HK-2 (cell line): ENCODE measurements at regions not wholly inside any gene's neighbourhood (a gene's known extent, or its start where the extent isn't known, plus 50 kb on each side); places are given as distances from the start of the nearest gene placed in this dataset.

ENCODE experiments used
- DNase-seq: peaks from one replicate; pipeline ENCODE4 v3.0.0-alpha.2; 2018; ENCODE audit not compliant: unreplicated experiment

DNA sequence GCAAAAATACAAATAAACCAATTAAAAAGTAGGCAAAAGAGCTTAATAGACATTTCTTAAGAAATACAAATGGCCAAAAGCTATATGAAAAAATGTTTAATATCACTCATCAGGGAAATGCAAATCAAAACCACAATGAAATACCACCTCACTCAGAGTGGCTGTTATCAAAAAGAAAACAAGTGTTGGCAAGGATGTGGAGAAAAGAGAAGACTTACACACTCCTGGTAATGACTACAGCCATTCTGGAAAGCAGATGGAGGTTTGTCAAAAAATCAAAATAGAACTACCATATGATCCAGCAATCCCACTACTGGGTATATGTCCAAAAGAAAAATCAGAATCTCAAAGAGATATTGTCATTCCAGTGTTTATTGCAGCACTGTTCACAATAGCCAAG lies 223.5 kb upstream of the SLC10A2 start:
- DNase-seq: no peak

- DNase-seq: no peak
These were observed 221.9 kb upstream of the SLC10A2 start for GRCh38 chr13:103288114-103288513.

- DNase-seq: no peak
These were observed 221.4 kb upstream of the SLC10A2 start for GRCh38 chr13:103287659-103288058.

DNA sequence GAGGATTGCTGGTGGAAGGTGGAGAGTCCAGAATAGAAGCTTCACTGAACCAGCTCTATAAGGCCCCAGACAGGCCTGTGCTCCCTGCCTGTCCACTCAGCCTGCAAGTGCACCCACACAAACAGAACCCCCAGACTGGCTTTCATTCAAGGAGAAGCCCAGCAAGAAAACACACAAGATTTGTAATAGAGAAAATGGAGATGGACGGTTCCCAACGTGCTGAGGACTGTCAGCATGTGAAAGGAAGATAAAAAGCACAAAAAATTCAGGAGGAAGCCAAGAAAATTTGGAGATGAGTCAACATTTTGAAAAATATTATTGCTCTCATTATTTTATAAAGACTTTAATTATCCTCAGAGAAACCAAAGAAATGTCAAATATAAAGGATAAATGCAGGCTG lies 218.2 kb upstream of the SLC10A2 start:
- DNase-seq: no peak

DNA sequence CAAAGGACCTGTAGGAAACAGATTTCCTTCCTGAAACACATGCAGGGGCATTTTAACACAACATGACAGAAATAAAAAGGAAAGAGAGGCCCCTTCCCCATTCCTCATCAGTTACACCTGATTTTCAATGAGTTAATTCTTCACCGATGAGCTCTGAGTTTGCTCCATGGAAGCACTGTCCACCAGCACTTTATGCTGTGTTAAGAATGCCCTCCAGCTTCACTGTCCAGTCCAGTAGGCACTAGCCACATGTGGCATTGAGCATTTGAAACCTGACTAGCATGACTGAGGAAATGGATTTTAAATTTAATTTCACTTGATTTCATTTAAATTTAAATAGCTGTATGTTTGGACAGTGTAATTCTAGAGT lies 217.2 kb upstream of the SLC10A2 start:
- DNase-seq: no peak

DNA sequence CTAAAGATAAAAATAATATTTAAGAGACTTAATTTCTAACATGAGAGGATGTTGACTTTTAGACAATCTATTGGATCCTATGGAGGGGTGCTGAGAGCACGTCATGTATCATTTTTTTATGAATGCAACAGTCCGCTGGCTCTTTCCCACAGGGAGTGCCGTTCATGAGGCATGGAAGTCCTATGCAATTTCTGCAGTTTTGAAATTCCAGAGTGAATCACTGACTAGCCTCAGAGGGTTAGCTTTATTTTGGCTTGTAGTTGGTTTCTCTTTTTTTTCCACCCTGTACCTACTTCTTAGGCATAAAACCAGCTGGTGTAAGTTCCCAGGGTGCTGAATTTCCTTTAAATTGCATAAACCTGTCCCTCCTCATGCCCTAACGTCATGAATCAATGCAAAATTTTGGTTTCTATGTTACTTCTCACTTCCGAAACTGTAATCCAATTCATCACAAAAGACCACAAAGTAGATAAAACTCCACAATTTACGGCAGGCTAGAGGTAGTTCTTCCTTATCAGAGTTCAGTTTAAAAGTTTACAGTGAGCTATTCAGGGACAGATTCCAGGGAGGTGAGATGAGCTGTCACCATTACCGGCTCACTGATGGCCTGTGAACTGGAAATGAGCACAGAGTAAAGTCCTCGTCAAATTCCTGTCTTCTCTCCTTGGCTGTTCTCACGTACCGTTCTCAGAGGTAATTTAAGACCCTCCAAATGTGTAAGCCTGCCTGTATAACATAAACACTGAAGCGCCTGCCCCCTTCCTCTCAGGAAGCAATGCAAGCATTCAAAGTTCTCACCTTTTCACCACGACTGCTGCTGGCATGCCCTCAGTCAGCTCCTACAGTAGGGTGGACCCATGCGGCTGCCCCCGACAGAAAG lies 216.6 kb upstream of the SLC10A2 start:
- DNase-seq: no peak

DNA sequence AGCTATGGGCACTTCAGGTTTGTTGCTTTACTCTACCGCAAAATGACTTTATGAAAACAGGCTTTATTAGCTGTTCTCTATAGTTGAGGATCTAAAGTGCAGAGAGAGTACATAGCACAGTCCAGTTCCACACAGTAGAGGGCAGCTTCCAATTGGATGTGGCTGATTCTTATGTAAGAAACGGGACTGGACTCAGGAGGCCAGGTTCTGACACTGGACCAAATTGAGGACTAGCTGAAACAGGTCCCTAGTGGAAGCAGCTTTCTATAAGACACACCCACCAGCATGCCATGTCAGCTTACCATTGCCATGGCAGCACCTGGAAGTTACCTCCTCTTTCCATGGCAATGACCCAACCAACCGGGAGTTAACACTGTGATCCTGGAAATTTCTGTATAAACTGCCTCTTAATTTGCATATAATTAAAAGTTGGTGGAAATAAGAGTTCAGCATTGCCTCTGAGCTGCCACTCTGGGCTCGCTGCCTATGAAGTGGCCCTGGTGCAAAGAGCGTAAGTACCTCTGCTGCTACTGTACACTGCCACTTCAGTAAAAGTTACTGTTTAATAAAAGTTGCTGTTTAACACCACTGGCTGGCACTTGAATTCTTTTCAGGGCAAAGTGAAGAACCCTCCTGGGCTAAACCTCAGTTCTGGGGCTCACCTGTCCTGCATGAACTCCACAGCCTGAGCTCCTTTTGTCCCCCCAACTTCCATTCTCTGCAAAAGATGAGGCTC lies 211.9 kb upstream of the SLC10A2 start:
- DNase-seq: no peak

DNA sequence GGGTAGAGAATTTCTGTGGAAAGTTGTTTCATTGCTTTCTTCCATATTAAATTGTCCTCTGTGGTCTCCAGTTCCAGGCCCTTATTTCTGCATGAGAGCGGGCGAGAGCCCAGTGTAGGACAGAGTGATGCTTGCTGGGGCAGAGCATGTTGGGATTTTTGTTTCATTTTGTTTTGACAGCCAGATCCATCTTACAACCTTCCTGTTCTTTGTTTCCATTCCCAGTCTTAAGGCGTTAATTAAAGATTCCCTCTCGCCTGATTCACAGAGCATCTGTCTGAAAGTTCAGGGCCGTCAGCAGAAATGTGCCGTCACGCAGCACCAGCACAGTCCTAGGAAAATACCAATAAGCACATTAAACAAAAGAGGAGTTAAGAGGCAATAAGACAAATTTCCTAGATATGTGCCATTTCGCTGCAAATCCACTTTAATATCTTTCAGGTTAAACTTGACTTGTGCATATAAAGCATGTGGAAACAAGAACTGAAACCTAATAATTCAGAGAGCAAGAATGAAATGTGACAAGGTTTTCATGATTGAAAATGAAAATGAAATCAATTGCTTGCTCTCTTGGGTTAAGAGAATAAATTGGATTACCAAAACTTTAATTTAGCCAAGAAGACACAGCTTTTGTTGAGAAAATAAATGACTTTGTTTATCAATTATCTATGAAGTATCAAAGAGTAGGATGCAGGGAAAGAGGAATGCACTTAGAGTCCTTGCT lies 210.7 kb upstream of the SLC10A2 start:
- DNase-seq: no peak

DNA sequence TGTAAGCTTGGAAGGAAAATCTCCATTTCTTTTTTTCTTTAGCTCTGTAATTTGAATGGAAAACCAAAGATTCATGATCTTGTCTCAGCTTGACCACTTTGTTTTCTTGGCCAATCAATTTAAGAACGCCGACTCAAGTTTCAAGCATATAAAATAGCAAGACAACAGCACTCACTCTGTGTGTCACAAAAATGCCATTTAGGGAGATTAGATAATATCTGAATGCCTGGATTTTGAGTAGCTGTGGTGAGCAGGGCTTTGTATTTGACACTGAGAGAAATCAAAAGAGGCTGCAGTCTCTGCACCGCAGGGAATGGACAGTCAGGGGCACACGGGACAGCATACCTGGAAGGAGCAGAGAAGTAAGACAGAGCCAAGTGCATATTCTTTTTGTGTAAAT lies 209.5 kb upstream of the SLC10A2 start:
- DNase-seq: no peak

DNA sequence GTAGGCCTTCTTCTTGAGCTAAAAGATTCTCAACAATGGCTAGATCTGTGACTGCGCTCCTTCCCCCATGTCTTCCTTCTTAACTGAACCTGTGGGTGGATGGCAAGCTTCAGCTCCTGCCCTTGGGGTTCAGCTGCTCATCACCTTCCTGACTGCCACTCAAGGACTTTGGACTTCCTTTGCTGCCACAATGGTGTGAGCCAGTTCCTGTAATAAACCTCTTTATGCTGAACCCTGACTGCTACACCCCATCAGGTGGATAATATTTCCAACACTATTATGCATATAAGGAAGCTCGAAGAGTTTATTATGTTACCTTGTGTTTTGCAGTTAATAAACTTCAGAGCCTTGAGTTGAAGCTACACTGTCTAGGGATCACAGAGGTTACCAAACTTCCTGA lies 208.9 kb upstream of the SLC10A2 start:
- no peak for DNase-seq

DNA sequence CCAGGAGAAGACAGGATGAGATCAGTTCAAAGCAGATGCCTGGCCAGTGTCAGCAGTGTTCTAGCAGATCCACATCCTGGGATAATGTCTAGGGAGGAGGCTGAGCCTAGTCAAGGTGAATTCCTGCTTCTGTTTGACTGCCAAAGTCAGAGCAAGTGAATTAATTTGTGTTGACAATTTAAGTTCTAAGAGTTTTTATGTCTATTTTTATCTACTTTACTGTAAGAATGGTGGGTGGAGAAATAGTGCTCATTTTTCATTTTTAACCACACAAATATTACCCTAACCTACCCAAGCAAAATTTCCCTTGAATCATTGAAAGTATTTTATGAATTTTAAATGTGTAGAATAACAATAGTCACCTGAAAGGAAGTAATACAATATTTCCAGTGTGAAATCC lies 207.6 kb upstream of the SLC10A2 start:
- DNase-seq: no peak

DNA sequence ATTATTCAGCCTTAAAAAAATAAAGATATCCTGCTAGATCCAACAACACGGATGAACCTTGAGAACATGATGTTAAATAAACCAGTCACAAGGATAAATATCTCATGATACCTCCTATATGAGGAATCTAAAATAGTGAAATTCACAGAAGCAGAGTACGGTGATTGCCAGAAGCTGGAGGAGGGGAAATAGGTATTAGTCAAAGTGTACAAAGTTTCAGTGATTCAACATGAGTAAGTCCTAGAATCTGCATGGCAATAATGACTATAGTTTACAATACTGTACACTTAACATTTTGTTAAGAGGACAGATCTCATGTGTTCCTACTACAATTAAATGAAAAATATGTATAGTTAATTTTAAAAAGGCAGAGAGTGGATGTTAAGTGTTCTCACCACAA lies 206.6 kb upstream of the SLC10A2 start:
- DNase-seq: no peak

DNA sequence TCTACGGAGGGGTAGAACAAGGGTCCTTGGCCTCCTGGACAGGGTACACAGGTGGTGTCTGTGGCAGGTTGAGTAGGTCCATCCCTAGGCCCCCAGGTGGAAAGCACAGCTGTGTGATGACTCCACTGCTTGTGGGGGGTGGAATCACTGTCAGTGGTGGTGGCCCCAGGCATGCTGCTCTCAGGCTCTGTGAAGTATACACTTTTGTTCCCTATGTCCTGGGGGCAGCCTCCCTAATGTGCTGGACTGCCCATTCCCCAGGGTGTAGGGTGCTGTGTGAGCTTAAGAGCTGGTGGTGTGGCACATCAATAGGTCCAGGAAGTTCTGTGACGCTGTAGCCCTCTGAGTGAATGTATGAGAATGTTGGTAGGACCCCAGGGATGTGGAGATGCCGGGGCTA lies 197.2 kb upstream of the SLC10A2 start:
- DNase-seq: no peak

- DNase-seq: no peak
These were observed 189.5 kb upstream of the SLC10A2 start for GRCh38 chr13:103255587-103256301.

DNA sequence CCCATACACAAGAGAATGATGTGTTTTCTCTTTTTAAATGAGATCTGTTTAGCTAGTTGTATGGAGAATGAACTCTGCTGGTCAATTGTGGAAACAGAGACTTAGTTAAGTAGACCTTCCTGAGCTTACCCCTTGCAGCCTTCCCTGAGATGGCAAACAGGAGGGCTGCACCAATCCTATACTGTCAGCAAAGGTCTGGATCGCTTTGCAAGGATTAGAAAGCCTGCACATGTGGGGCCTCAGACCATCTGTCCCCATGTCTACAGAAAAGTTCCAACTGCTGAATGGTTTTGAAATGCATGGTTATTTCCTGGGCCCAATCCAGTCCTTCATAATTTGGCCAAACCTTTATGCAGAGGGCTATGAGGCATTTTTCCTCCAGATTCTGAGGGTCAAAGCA lies 183.9 kb upstream of the SLC10A2 start:
- no peak for DNase-seq

GRCh38 chr13:103246581-103247200 lies 180.5 kb upstream of the SLC10A2 start:
- DNase-seq: no peak

DNA sequence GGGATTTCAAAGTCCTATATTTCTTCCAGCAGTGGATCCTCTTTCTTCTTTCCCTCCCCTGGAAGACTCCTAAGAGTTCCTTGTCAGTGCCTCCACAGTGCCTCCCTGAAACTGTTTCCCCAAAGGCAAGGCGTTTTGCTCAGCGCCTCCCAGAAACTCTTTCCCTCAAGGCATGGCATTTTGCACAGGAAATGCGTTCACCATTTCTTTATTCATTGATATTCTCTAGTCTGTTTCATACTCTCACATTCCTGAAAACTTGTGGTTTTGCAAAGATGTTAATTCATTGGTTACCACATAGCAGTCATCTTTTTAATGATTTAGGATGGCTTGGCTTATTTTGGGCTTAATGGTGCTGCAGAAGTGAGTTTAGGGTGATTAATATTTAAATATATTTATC lies 177.3 kb upstream of the SLC10A2 start:
- DNase-seq: no peak

DNA sequence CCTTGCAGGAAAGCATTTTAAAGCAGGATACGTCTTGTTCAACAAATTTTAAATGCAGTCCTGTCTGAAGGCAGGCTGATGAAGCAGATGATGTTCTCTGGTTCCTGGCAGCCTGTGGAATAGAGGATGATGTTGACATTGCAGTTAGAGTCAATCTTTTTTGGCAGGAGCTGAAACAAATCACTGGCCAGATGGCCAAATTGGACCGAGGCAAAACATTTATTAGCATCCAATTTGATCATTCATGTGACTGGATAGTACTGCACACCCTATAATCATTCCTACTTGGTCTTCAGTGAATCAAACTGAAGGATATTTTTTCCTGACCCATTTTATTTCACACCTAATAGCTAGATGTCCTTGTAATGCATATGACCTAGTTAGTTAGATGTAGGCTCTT lies 172.2 kb upstream of the SLC10A2 start:
- no peak for DNase-seq

DNA sequence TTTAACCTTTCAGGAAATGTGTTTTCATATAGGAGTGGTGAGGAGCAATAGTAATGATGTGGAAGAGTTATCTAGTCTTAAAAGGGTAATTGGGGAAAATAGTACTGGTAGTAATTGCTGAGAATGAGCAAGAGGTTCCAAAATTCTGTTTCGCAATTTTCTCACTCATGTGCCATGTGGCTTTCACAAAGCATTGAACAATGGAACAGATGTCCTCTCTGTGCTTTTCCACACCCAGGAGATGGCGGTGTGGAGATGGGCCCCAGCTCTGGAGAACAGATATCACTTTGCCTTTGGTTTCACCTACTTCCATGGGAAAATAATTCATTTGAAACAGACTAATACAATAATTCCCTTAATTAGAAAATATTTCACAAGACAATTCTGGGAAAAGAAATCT lies 170.0 kb upstream of the SLC10A2 start:
- no peak for DNase-seq

GRCh38 chr13:103229674-103230073 lies 163.5 kb upstream of the SLC10A2 start:
- DNase-seq: no peak

DNA sequence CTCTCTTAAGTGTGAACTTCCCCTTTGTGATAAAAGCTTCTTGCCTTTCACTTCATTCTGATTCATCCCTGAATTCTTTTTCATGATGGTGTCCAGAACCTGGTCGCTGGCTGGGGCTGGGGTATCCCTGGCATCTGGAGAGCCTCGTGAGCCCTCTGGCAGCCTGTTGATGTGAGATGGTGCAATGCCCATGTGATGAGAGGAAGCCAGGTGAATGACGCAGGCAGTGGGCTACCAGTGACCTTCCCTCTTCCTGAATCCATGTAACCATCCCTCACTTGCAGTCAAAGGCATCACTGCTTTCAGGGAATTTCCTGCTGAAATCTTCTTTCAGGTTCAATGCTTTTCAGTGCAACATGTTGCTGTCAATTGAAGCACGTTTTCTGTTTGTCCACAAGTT lies 158.6 kb upstream of the SLC10A2 start:
- DNase-seq: no peak

- no peak for DNase-seq
These were observed 156.5 kb upstream of the SLC10A2 start for GRCh38 chr13:103222683-103223082.
